ENCODE measurements at regions not wholly inside any gene's neighbourhood (a gene's known extent, or its start where the extent isn't known, plus 50 kb on each side); places are given as distances from the start of the nearest gene placed in this dataset.

DNA sequence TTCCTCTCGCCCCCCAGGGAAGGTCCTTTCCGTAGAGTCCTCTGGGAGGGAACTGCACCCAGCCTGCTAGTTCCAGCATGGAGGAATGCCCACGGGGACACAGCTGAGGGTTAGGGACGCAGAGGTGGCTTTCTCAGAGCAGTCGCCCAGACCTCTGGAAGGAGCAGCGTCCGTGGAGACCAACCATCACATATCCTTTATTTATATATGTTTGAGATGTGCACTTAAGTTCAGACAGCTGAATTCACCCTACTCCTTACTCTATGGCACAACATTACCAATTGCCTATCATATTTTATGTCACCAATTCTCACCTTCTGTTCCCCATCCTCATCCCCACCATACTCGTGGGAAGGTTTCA lies 305.6 kb upstream of the DIO3 start:
- TF ChIP-seq CTCF (IDR thresholded peaks at IDR 0.05) (no peak), POLR2A (IDR thresholded peaks at IDR 0.05; ENCODE audit: low read depth) (no peak)
